IPS-20b (cell line): ENCODE measurements at regions not wholly inside any gene's neighbourhood (a gene's known extent, or its start where the extent isn't known, plus 50 kb on each side); places are given as distances from the start of the nearest gene placed in this dataset.

Source experiments
- H3K27ac ChIP-seq: one replicate; pipeline ENCODE4 v1.5.1; 2013; ENCODE audit warnings: low read length
- H3K27me3 ChIP-seq: 2 replicates; pipeline ENCODE4 v1.6.1; 2013; ENCODE audit warnings: mild to moderate bottlenecking, low read length, inconsistent platforms; ENCODE audit not compliant: insufficient read depth
- H3K36me3 ChIP-seq: 2 replicates; pipeline ENCODE4 v1.6.1; 2013; ENCODE audit warnings: low read depth, mild to moderate bottlenecking, inconsistent platforms, low read length, moderate library complexity; ENCODE audit not compliant: insufficient read depth
- H3K4me1 ChIP-seq: 2 replicates; pipeline ENCODE4 v1.6.1; 2013; ENCODE audit warnings: mild to moderate bottlenecking, control low read depth, inconsistent platforms, low read length, moderate library complexity; ENCODE audit not compliant: insufficient read depth
- H3K4me3 ChIP-seq: 2 replicates; pipeline ENCODE4 v1.5.1; 2013; ENCODE audit warnings: mild to moderate bottlenecking, low read length, inconsistent platforms
- H3K9ac ChIP-seq: 2 replicates; pipeline ENCODE4 v1.6.1; 2013; ENCODE audit warnings: low read depth, mild to moderate bottlenecking, inconsistent platforms, low read length, moderate library complexity
- H3K9me3 ChIP-seq: 2 replicates; pipeline ENCODE4 v1.6.1; 2013; ENCODE audit warnings: mild to moderate bottlenecking, low read depth, low read length, inconsistent platforms; ENCODE audit not compliant: insufficient read depth

- H3K9ac ChIP-seq: no peak overlapping the region
- no peaks in the 10 kb centered on the region for H3K4me1 ChIP-seq
- H3K27me3 ChIP-seq: no peaks in the 10 kb centered on the region
- H3K36me3 ChIP-seq: no peaks in the 10 kb centered on the region
- H3K4me3 ChIP-seq: no peak overlapping the region
- no peak overlapping the region for H3K27ac ChIP-seq
- no peaks in the 10 kb centered on the region for H3K9me3 ChIP-seq
Measured at GRCh38 chr15:38921471-38921870, 356.9 kb upstream of the RASGRP1 start.

GRCh38 chr15:38928431-38928830 is 363.8 kb upstream of the RASGRP1 start:
- no peak overlapping the region for H3K4me3 ChIP-seq
- H3K27ac ChIP-seq: no peak overlapping the region
- H3K4me1 ChIP-seq: no peaks in the 10 kb centered on the region
- no peak overlapping the region for H3K9ac ChIP-seq
- no peaks in the 10 kb centered on the region for H3K36me3 ChIP-seq
- H3K9me3 ChIP-seq: no peaks in the 10 kb centered on the region
- H3K27me3 ChIP-seq: no peaks in the 10 kb centered on the region

- Histone ChIP-seq H3K27ac (no peak overlapping the region), H3K4me3 (no peak overlapping the region)
Measured at GRCh38 chr15:38930851-38931572, 366.4 kb upstream of the RASGRP1 start.

GRCh38 chr15:38941399-38941953 is 376.9 kb upstream of the RASGRP1 start:
- Histone ChIP-seq H3K9me3 (no peaks in the 10 kb centered on the region), H3K4me1 (peaks cover 3% of the 10 kb centered on the region; the same call in 1 of the 2 replicates), H3K36me3 (no peaks in the 10 kb centered on the region), H3K4me3 (no peak overlapping the region), H3K9ac (no peak overlapping the region), H3K27ac (no peak overlapping the region), H3K27me3 (no peaks in the 10 kb centered on the region)

More at GRCh38 chr15:38930851-38931572, 366.4 kb upstream of the RASGRP1 start:
- no peak overlapping the region for H3K9ac ChIP-seq
- no peaks in the 10 kb centered on the region for H3K36me3 ChIP-seq
- H3K9me3 ChIP-seq: no peaks in the 10 kb centered on the region
- H3K27me3 ChIP-seq: no peaks in the 10 kb centered on the region
- no peaks in the 10 kb centered on the region for H3K4me1 ChIP-seq

GRCh38 chr15:38944536-38944935 is 379.9 kb upstream of the RASGRP1 start:
- no peak overlapping the region for H3K9ac ChIP-seq
- no peak overlapping the region for H3K27ac ChIP-seq
- no peaks in the 10 kb centered on the region for H3K9me3 ChIP-seq

GRCh38 chr15:38945551-38946298 is 381.1 kb upstream of the RASGRP1 start:
- Histone ChIP-seq H3K9me3 (no peaks in the 10 kb centered on the region), H3K27me3 (no peaks in the 10 kb centered on the region), H3K36me3 (no peaks in the 10 kb centered on the region), H3K4me3 (no peak overlapping the region), H3K27ac (no peak overlapping the region), H3K9ac (no peak overlapping the region), H3K4me1 (peaks cover 3% of the 10 kb centered on the region; the same call in 1 of the 2 replicates)

More at GRCh38 chr15:38944536-38944935, 379.9 kb upstream of the RASGRP1 start:
- Histone ChIP-seq H3K36me3 (no peaks in the 10 kb centered on the region), H3K27me3 (no peaks in the 10 kb centered on the region), H3K4me1 (peaks cover 3% of the 10 kb centered on the region; the same call in 1 of the 2 replicates), H3K4me3 (no peak overlapping the region)

- no peaks in the 10 kb centered on the region for H3K9me3 ChIP-seq
- H3K4me1 ChIP-seq: no peaks in the 10 kb centered on the region
- no peak overlapping the region for H3K9ac ChIP-seq
- H3K4me3 ChIP-seq: no peak overlapping the region
- H3K27me3 ChIP-seq: no peaks in the 10 kb centered on the region
- H3K36me3 ChIP-seq: no peaks in the 10 kb centered on the region
- no peak overlapping the region for H3K27ac ChIP-seq
Measured at GRCh38 chr15:38954090-38954489, 389.5 kb upstream of the RASGRP1 start.

GRCh38 chr15:38961456-38961855 is 396.8 kb upstream of the RASGRP1 start:
- no peaks in the 10 kb centered on the region for H3K27me3 ChIP-seq
- H3K9ac ChIP-seq: no peak overlapping the region
- H3K4me3 ChIP-seq: no peak overlapping the region
- H3K9me3 ChIP-seq: no peaks in the 10 kb centered on the region
- H3K4me1 ChIP-seq: no peaks in the 10 kb centered on the region
- H3K36me3 ChIP-seq: no peaks in the 10 kb centered on the region
- H3K27ac ChIP-seq: no peak overlapping the region

- Histone ChIP-seq H3K27ac (no peak overlapping the region), H3K27me3 (no peaks in the 10 kb centered on the region), H3K4me1 (no peaks in the 10 kb centered on the region)
Measured at GRCh38 chr15:38961931-38962330, 397.3 kb upstream of the RASGRP1 start.

GRCh38 chr15:38972831-38973230 is 408.2 kb upstream of the RASGRP1 start:
- no peak overlapping the region for H3K9ac ChIP-seq
- no peaks in the 10 kb centered on the region for H3K4me1 ChIP-seq
- no peak overlapping the region for H3K4me3 ChIP-seq
- H3K36me3 ChIP-seq: no peaks in the 10 kb centered on the region
- H3K27me3 ChIP-seq: no peaks in the 10 kb centered on the region
- H3K9me3 ChIP-seq: no peaks in the 10 kb centered on the region; the same call in 1 of the 2 replicates
- H3K27ac ChIP-seq: no peak overlapping the region

More at GRCh38 chr15:38961931-38962330, 397.3 kb upstream of the RASGRP1 start:
- Histone ChIP-seq H3K9me3 (no peaks in the 10 kb centered on the region), H3K4me3 (no peak overlapping the region), H3K9ac (no peak overlapping the region), H3K36me3 (no peaks in the 10 kb centered on the region)

- Histone ChIP-seq H3K27ac (no peak overlapping the region), H3K27me3 (no peaks in the 10 kb centered on the region), H3K9me3 (no peaks in the 10 kb centered on the region; the same call in 1 of the 2 replicates), H3K4me3 (no peak overlapping the region), H3K9ac (no peak overlapping the region), H3K4me1 (no peaks in the 10 kb centered on the region), H3K36me3 (no peaks in the 10 kb centered on the region)
Measured at GRCh38 chr15:38975282-38975990, 410.8 kb upstream of the RASGRP1 start.
